ENCODE measurements at regions not wholly inside any gene's neighbourhood (a gene's known extent, or its start where the extent isn't known, plus 50 kb on each side); places are given as distances from the start of the nearest gene placed in this dataset.
"Not testable (repeated sequence)": the region's sequence is repeated elsewhere in the genome, so short reads cannot be mapped to it uniquely, and the experiment has no call there.

GRCh38 chr15:57767481-57767880 is 61.0 kb downstream of the POLR2M start:
- DNase-seq (ENCODE audit: low spot score) = no peak

GRCh38 chr15:57769266-57769665 is 62.8 kb downstream of the POLR2M start:
- peak; percentile 43 for DNase-seq (ENCODE audit: low spot score)

DNA sequence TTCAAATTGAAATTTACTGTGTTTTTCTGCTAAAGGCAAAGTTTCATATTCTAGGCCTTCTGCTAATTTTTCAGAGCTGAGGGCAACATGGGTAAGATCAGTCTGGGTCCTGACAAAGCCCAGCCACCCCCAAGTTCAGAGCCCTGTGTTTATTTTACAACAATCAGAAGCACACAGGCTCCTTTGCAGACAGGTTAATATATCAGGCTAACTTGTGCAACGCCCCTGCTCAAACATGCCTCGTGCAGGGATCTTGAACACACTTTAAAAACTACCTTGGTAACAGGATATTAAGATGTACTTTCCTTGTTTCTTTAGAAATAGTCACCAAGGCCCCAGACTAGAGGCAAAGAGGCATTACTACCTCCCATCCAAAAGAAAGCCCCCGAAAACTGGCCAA is 64.0 kb downstream of the POLR2M start:
- no peak for DNase-seq (ENCODE audit: low spot score)

GRCh38 chr15:57772223-57772957 is 65.9 kb downstream of the POLR2M start:
- DNase-seq (ENCODE audit: low spot score) = no peak

GRCh38 chr15:57773051-57773450 is 66.5 kb downstream of the POLR2M start:
- DNase-seq (ENCODE audit: low spot score) = no peak

DNA sequence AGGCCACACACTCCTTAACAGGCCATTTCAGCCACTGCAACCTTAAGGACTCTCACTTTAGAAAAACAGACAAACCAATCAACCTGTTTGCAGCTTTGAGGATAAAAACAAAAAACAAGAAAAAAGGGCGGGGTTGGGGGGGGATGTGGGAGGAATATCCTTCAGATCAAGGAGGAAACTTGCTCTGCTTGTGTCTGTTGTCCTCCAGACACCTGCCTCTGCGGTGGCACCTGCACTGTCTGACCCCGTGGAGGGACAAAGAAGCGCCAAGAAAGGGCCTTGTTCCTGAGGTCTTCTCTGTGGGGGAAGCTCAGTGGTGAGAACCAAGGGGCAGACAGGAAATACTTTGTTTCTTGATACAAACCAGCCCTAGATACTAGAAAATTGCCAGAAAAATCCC is 70.5 kb downstream of the POLR2M start:
- no peak for DNase-seq (ENCODE audit: low spot score)

DNA sequence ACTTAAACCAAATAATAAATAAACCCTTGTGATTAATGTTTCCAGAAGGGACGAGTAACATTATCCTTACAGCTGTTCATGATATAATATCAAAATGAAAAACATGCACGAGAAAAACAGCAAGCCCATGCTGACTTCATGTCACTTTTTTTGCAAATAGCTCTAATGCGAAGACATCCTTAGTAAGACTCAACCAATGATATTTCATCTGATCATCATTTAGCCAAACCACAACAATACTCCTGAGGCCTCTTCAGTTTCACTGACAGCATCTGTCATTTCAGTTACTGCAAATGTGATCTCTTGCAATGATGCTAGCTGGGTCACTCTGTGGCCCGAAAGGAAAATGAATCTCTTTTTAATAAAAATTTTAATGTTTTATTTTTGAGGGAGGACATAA is 74.0 kb downstream of the POLR2M start:
- DNase-seq (ENCODE audit: low spot score) = no peak

GRCh38 chr15:57782731-57783130 is 76.2 kb downstream of the POLR2M start:
- DNase-seq (ENCODE audit: low spot score) = no peak

GRCh38 chr15:57784081-57784511 is 77.6 kb downstream of the POLR2M start:
- DNase-seq (ENCODE audit: low spot score) = peak; percentile 17

- DNase-seq (ENCODE audit: low spot score) = no peak
Observed at GRCh38 chr15:57785039-57785438, 78.5 kb downstream of the POLR2M start.

DNA sequence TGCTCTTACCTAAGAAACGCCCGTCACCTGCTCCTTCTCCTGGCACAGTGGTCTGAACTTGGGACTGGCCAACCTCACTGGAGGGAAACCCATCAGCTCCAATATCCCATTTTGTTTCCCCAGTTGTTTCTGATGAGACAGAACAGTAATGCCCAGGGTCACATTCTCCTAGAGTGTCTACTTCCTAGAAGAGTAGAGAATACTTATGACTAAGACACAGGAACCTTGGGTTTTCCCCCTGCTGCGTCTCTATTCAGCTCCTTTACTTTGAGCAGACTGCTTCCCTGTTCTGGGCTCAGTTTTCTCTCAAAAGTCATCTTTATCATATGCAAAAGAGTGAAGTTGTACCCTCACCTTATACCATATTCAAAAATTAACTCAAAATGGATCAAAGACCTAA is 79.4 kb downstream of the POLR2M start:
- no peak for DNase-seq (ENCODE audit: low spot score)

DNA sequence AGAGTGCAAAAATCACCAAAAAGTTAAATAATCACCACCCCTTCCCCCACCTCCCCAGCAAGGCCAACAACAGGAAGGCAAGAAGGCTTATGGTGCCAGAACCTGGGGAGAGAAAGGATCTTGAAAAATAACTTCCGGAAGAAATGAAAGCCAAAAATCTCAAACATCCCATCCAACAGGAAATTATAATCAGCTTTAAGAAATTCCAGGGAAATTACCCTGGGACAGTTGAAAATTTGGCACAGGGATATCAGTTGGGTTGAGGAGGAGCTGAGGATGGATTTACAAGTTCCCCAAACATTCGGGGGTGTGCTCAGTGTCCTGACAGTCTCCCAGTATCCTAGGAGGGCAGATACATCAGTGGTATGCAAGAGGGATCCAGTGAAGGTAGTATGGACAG is 82.7 kb downstream of the POLR2M start:
- no peak for DNase-seq (ENCODE audit: low spot score)

GRCh38 chr15:57792724-57793449 is 86.4 kb downstream of the POLR2M start:
- no peak for DNase-seq (ENCODE audit: low spot score)

GRCh38 chr15:57795261-57795660 is 88.7 kb downstream of the POLR2M start:
- DNase-seq (ENCODE audit: low spot score) = no peak

DNA sequence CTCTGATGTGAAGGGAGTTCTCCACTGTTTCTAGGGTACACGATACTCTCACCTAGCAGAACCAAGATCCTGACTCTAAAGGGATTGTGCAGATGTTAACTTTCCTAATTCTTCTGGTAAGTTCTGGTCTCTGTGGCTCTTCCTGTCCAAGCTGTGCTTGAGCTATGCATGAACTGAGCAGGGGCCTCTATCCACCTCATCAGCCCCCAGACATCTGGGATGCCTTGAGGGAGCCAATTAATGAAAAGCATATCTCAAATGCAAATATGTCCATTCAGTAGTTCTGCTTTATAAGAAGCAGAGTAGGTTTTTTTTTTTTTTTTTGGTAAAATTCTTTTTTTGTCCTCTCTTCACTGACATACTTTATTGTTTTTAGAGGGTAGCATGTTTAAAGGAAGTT is 89.6 kb downstream of the POLR2M start:
- DNase-seq (ENCODE audit: low spot score) = no peak

DNA sequence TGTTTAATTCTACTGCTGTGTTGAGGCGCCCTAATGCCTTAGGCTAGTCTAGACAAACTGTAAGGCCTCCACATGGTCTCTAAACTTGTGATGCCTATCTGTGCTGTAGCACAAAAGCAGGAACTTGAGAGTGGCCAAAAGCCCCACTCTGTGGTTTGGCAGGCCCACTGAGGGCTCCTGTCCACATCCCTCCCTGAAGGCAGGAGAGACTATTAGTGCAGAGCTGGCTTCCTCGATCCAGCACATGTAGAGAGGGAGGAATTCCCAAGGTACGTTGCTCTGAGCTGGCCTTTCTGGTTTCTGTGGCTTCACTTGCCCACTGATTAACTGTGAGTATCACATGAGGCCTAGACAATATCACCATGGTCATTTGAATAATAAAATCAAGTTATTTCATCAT is 90.6 kb downstream of the POLR2M start:
- DNase-seq (ENCODE audit: low spot score) = no peak

GRCh38 chr15:57797568-57798267 is 91.2 kb downstream of the POLR2M start:
- DNase-seq (ENCODE audit: low spot score) = no peak

- no peak for DNase-seq (ENCODE audit: low spot score)
Observed at GRCh38 chr15:57806003-57806402, 99.5 kb downstream of the POLR2M start.

GRCh38 chr15:57809285-57809684 is 102.8 kb downstream of the POLR2M start:
- DNase-seq (ENCODE audit: low spot score) = not testable (repeated sequence)

GRCh38 chr15:57816599-57816998 is 110.1 kb downstream of the POLR2M start:
- DNase-seq (ENCODE audit: low spot score) = no peak

GRCh38 chr15:57819646-57820045 is 113.1 kb downstream of the POLR2M start:
- DNase-seq (ENCODE audit: low spot score) = no peak

- peak; percentile 84 for DNase-seq (ENCODE audit: low spot score)
Observed at GRCh38 chr15:57820119-57820518, 113.6 kb downstream of the POLR2M start.

- no peak for DNase-seq (ENCODE audit: low spot score)
Observed at GRCh38 chr15:57821826-57822225, 115.3 kb downstream of the POLR2M start.

Data from umbilical cord (tissue), 1 donor.